GM18498 (cell line): ENCODE measurements at regions not wholly inside any gene's neighbourhood (a gene's known extent, or its start where the extent isn't known, plus 50 kb on each side); places are given as distances from the start of the nearest gene placed in this dataset.

Source experiments
- ATAC-seq: cut with Tn5 transposase; IDR thresholded peaks from one replicate; pipeline ENCODE4 v1.9.1; 2021; ENCODE audit warnings: mild to moderate bottlenecking, moderate library complexity; ENCODE audit not compliant: unreplicated experiment

GRCh38 chr9:13568841-13569601, 289.5 kb upstream of the MPDZ start:
- ATAC-seq: no peak

DNA sequence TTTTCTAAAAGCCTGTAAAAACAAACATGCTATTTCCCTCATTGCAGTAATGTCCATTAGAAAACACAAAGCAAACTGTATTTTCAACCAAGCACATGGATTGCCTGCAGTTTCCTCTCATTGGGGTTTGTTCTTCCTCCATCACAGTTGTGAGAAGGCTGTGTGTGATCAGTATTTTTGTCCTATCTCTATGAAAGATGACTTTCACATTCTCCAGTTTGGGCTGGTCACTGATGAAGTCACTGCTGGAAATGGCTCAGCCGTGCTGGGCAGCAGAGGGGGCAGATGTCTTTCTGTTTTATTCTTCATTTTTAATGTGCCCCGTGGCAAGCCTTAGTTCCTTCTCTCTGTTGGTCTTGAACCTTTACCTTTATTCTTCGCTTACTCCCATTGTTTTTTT, 288.9 kb upstream of the MPDZ start:
- ATAC-seq: no peak

GRCh38 chr9:13567833-13568232, 288.3 kb upstream of the MPDZ start:
- no peak for ATAC-seq

- ATAC-seq: no peak
Measured at GRCh38 chr9:13557746-13558145, 278.3 kb upstream of the MPDZ start.

GRCh38 chr9:13556656-13557055, 277.2 kb upstream of the MPDZ start:
- no peak for ATAC-seq

DNA sequence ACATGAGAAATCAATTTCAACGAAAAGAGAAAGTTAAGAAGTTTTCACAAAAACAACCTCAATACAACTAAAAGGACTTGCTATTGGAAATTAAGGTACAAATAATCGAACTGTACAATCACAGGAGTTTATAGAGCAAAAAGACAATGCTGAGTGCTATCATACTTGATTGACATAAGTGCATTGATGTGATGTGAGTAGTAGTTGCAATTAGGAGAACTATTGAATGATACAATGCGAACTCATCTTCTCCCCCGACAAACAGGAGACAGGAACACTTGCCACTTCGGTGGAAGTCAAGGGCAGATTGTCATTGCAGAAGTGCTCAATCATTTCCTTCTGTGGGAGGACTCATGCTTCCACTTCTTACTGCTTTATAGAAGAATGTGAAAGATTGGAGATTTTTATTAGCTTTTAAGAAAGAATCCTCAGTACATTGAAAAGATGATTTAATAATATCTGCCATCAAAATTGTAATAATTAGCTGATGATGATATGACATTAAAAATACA, 276.6 kb upstream of the MPDZ start:
- no peak for ATAC-seq

- ATAC-seq: no peak
Measured at GRCh38 chr9:13555516-13555915, 276.0 kb upstream of the MPDZ start.

DNA sequence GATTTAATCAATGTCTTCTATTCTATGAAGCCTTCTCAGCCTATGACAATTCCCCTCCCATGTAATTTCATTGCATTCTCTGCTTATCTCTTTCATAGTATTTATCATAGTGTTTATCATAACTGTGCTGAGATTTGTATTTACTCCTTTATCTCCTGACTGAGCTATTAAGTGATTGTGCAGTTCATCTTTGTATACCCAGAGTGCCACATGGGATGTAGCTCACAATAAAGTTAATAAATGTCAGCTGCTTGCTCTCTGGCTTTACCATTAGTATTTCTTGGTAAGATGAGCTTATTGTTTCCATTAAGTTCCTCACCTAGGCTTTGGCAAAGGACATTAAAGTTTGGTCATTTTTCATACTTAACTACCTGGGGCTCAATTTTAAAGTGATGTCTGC, 275.1 kb upstream of the MPDZ start:
- no peak for ATAC-seq

- ATAC-seq: no peak
Measured at GRCh38 chr9:13552606-13553215, 273.2 kb upstream of the MPDZ start.

- no peak for ATAC-seq
Measured at GRCh38 chr9:13550519-13550918, 271.0 kb upstream of the MPDZ start.

DNA sequence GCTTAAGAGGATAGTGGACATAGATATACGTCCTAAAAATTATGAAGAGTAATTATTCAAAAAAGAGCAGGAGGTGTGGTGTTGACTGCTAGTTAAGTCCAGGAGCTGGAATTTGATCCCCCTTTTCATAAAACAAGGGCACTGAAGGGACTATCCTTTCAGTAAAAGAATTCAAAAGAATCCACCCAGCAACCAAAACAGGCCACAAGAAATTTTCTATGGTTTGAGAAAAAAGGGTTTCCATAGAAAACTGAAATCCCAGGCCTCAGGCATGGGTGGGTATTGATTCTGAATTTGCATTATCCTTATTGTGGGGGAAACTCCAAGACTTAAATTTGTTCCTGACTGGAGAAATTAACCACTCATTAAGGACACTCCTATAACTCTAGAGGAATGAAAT, 269.0 kb upstream of the MPDZ start:
- no peak for ATAC-seq

DNA sequence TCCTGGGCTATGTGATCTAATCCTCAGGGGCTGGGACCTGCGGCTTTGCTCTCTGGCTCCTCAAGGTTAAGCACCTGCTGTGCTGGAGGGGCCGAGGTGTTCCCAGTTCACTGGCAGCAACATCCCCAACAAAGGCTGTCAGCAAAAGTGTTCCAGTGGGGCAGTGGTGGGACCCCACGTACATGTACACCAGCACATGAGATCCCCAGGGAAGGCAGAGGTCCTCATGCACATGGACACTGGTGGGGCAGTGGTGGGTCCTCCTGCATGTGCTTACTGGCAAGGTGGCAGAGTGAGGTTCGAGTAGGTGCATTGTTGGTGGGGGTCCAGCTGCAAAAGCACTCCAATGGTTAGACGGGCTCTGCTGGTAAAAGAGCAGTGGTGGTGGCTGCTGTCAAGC, 255.6 kb upstream of the MPDZ start:
- ATAC-seq: no peak

DNA sequence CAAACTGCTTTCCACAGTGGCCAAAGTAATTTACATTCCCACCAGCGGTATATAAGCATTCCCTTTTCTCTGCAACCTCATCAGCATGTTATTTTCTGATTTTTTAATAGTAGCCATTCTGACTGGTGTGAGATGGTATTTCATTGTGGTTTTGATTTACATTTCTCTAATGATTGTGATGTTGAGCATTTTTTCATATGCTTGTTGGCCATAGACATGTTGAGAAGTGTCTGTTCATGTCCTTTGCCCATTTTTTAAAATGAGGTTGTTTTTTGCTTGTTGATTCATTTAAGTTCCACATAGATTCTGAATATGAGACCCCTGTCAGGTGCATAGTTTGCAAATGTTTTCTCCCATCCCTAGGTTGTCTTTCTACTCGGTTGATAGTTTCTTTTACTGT, 254.5 kb upstream of the MPDZ start:
- no peak for ATAC-seq

DNA sequence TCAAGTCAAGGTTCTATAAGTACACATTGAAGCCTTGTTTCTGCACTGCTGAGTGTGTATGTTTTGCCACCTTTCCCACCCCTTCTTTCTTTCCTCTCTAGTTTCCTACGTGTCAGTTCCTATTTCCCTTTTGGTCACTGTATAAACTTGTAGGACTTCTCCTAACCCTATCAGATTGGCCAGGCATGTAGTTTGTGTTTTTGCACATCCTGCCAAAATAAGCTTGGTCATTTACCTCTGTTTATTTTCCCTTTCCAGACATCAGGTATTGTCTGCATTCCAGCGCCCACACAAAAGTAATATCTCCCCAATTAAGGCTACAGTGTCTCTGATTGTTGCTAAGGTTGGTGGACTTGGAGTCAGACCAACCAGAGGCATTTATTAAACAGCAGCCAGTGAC, 252.9 kb upstream of the MPDZ start:
- no peak for ATAC-seq

GRCh38 chr9:13529321-13530104, 250.0 kb upstream of the MPDZ start:
- ATAC-seq: no peak

- ATAC-seq: no peak
Measured at GRCh38 chr9:13524245-13524644, 244.8 kb upstream of the MPDZ start.

GRCh38 chr9:13520069-13520468, 240.6 kb upstream of the MPDZ start:
- no peak for ATAC-seq

GRCh38 chr9:13513716-13514444, 234.4 kb upstream of the MPDZ start:
- no peak for ATAC-seq

GRCh38 chr9:13513286-13513685, 233.8 kb upstream of the MPDZ start:
- no peak for ATAC-seq

GRCh38 chr9:13508681-13509080, 229.2 kb upstream of the MPDZ start:
- no peak for ATAC-seq

DNA sequence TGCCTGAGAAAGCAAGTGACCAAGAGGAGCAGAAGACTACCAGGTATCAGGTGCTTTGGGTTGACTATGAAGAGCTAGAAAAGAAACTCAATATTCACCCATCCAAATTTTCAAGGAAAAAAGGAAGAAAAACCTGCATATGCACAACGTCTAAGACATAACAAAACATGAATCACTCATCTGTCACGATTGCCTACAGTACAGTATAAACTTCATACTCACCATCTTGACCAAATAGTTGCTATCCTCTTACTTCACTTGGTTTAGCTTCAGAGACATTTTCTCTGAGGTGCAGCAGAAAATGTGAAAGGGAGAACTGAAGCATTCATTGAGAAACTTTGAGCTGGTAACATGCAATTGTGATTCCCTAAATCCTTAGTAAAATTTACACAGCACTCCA, 228.6 kb upstream of the MPDZ start:
- no peak for ATAC-seq
